A673 (cell line): ENCODE measurements at regions not wholly inside any gene's neighbourhood (a gene's known extent, or its start where the extent isn't known, plus 50 kb on each side); places are given as distances from the start of the nearest gene placed in this dataset.

Experiments
- EZH2 ChIP-seq: fragments of 200-600 bp; sonication (generic); IDR thresholded peaks from 2 replicates; pipeline ENCODE4 v1.6.1; 2017; ENCODE audit warnings: borderline replicate concordance, low read depth, mild to moderate bottlenecking, mixed read lengths, antibody characterized with exemption, low read length; ENCODE audit not compliant: poor library complexity, severe bottlenecking
- TF ChIP-seq, protein P1 (sequence below): fragments of 300-800, 200-600 bp; sonication (generic); conservative IDR thresholded peaks from 2 replicates; pipeline ENCODE4 v1.5.1; 2017; ENCODE audit warnings: low read depth, mild to moderate bottlenecking, antibody characterized with exemption, low read length, moderate library complexity, mixed read lengths

DNA sequence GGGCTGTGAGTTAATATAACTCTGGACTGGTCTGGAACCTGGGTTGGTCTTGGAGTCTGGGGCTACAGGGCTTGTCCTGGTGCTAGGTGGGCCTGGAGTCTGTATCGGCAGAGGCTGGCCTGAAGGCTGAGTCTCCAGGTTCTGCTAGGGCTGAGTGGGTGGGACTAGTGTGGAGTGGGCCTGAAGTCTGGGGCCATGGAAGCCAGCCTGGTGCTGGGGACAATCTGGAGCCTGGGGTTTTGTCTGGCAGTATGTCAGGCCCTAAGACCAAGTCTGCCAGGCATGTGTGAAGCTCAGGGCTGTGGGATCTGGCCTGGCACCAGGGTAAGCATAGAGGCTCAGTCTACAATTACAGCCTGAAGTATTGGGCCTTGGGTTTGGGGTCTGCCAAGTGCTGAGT, 742.6 kb upstream of the GRIA3 start:
- TF ChIP-seq, protein P1, sequence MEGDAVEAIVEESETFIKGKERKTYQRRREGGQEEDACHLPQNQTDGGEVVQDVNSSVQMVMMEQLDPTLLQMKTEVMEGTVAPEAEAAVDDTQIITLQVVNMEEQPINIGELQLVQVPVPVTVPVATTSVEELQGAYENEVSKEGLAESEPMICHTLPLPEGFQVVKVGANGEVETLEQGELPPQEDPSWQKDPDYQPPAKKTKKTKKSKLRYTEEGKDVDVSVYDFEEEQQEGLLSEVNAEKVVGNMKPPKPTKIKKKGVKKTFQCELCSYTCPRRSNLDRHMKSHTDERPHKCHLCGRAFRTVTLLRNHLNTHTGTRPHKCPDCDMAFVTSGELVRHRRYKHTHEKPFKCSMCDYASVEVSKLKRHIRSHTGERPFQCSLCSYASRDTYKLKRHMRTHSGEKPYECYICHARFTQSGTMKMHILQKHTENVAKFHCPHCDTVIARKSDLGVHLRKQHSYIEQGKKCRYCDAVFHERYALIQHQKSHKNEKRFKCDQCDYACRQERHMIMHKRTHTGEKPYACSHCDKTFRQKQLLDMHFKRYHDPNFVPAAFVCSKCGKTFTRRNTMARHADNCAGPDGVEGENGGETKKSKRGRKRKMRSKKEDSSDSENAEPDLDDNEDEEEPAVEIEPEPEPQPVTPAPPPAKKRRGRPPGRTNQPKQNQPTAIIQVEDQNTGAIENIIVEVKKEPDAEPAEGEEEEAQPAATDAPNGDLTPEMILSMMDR, result no peak
- no peak for TF ChIP-seq EZH2
